ENCODE measurements at regions not wholly inside any gene's neighbourhood (a gene's known extent, or its start where the extent isn't known, plus 50 kb on each side); places are given as distances from the start of the nearest gene placed in this dataset.

DNA sequence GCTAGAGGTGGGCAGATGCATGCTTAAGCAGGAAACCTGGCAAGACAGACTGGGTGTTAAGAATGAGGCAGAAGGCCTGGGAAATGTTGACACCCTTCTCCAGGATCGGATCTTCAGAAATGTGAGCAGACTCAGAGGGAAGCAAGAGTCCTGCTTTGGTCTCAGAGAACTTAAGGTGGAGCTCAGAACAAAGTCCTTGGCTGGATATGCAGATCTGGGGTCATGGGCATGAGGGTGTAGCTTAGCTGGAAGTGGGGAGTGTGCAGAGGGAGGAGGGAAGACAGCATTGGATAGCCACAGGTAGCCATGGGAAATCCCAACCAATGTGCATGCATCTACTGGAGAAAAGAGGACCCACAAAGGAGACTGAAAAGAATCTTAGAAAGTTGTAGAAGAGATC, 58.6 kb upstream of the CDON start:
- TF ChIP-seq, protein P1, sequence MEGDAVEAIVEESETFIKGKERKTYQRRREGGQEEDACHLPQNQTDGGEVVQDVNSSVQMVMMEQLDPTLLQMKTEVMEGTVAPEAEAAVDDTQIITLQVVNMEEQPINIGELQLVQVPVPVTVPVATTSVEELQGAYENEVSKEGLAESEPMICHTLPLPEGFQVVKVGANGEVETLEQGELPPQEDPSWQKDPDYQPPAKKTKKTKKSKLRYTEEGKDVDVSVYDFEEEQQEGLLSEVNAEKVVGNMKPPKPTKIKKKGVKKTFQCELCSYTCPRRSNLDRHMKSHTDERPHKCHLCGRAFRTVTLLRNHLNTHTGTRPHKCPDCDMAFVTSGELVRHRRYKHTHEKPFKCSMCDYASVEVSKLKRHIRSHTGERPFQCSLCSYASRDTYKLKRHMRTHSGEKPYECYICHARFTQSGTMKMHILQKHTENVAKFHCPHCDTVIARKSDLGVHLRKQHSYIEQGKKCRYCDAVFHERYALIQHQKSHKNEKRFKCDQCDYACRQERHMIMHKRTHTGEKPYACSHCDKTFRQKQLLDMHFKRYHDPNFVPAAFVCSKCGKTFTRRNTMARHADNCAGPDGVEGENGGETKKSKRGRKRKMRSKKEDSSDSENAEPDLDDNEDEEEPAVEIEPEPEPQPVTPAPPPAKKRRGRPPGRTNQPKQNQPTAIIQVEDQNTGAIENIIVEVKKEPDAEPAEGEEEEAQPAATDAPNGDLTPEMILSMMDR (IDR thresholded peaks at IDR 0.05) = no peak
- no peak for TF ChIP-seq POLR2A (IDR thresholded peaks at IDR 0.05)

Measured in Peyer's patch (tissue), 4 donors.